ENCODE measurements at regions not wholly inside any gene's neighbourhood (a gene's known extent, or its start where the extent isn't known, plus 50 kb on each side); places are given as distances from the start of the nearest gene placed in this dataset.

DNA sequence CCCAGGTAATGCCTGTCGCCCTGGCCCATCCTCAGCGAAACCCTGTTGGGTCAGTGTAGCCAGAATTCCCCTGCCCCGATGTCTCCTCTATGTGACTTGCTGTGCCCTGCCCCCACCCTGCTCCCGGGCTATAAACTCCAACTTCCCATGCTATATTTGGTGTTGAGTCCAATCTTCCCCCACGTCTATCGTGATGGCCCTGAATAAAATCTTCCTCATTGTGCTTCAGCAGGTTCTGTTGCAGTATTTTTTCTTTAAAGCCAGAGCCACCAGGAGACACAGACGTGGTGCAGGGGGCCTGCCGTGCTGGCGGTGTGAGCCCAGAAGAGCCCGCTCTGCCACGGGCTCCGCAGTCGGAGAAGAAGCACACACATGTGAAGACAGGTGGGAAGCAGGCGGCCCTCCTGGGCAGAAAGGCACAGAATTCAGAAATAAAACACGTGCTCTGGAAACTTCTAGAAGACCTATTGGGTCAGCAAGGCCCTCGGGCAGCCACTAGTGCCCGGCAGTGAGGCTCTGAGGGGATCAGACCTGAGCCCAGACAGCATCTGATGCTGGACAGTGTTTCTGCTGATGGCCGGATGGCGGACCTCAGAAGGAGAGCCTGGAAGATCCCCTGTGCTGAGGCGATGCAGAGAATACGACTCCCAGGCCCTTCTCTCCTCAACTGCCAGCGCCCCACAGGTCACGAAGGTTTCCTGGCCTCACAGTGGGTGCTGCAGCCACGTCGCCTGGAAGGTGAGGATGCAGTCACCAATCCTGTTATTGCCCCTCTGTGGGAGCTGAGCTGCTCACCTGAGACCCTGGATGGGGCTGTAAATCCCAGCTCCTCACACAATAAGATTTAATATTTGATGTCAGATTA, 501.9 kb downstream of the BRD1 start:
- TF ChIP-seq, protein P1, sequence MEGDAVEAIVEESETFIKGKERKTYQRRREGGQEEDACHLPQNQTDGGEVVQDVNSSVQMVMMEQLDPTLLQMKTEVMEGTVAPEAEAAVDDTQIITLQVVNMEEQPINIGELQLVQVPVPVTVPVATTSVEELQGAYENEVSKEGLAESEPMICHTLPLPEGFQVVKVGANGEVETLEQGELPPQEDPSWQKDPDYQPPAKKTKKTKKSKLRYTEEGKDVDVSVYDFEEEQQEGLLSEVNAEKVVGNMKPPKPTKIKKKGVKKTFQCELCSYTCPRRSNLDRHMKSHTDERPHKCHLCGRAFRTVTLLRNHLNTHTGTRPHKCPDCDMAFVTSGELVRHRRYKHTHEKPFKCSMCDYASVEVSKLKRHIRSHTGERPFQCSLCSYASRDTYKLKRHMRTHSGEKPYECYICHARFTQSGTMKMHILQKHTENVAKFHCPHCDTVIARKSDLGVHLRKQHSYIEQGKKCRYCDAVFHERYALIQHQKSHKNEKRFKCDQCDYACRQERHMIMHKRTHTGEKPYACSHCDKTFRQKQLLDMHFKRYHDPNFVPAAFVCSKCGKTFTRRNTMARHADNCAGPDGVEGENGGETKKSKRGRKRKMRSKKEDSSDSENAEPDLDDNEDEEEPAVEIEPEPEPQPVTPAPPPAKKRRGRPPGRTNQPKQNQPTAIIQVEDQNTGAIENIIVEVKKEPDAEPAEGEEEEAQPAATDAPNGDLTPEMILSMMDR (IDR thresholded peaks at IDR 0.05; ENCODE audit: insufficient read depth, low read length, poor library complexity, severe bottlenecking), result no peak
- no peak for TF ChIP-seq EZH2phosphoT487 (conservative IDR thresholded peaks at IDR 0.05; ENCODE audit: low read length)
